Fibroblast of pulmonary artery (primary cell): ENCODE measurements at regions not wholly inside any gene's neighbourhood (a gene's known extent, or its start where the extent isn't known, plus 50 kb on each side); places are given as distances from the start of the nearest gene placed in this dataset.

ENCODE experiments used
- DNase-seq: peaks from one replicate; pipeline ENCODE4 v3.0.0-alpha.2; 2010; ENCODE audit warnings: low read depth
- H3K4me3 ChIP-seq: replicated peaks from 2 replicates; pipeline ENCODE4 v1.5.1; 2011; ENCODE audit warnings: low read depth, mild to moderate bottlenecking, control low read depth, low read length, moderate library complexity
- CTCF ChIP-seq: IDR thresholded peaks from 2 replicates; pipeline ENCODE4 v1.5.1; 2011; ENCODE audit warnings: mild to moderate bottlenecking, control low read depth, low read length, inconsistent platforms; ENCODE audit errors: missing control alignments

GRCh38 chr13:86830046-86830445, 841.1 kb upstream of the SLITRK5 start:
- TF ChIP-seq CTCF: no peak
- no peak overlapping the region for H3K4me3 ChIP-seq

GRCh38 chr13:86831084-86831483, 840.1 kb upstream of the SLITRK5 start:
- no peak for DNase-seq
- no peak for TF ChIP-seq CTCF
- H3K4me3 ChIP-seq: no peak overlapping the region

More at GRCh38 chr13:86830046-86830445, 841.1 kb upstream of the SLITRK5 start:
- no peak for DNase-seq

- no peak for TF ChIP-seq CTCF
- H3K4me3 ChIP-seq: no peak overlapping the region
- no peak for DNase-seq
Observed at GRCh38 chr13:86838411-86839120, 832.6 kb upstream of the SLITRK5 start.

GRCh38 chr13:86839221-86839620, 832.0 kb upstream of the SLITRK5 start:
- TF ChIP-seq CTCF: no peak

GRCh38 chr13:86840250-86841191, 830.6 kb upstream of the SLITRK5 start:
- no peak overlapping the region for H3K4me3 ChIP-seq
- no peak for TF ChIP-seq CTCF
- DNase-seq: no peak

More at GRCh38 chr13:86839221-86839620, 832.0 kb upstream of the SLITRK5 start:
- no peak for DNase-seq
- H3K4me3 ChIP-seq: no peak overlapping the region

- no peak overlapping the region for H3K4me3 ChIP-seq
- TF ChIP-seq CTCF: no peak
- no peak for DNase-seq
Observed at GRCh38 chr13:86841264-86841663, 829.9 kb upstream of the SLITRK5 start.
